Coronary artery (tissue), 2 donors: ENCODE measurements at regions not wholly inside any gene's neighbourhood (a gene's known extent, or its start where the extent isn't known, plus 50 kb on each side); places are given as distances from the start of the nearest gene placed in this dataset.
A peak's percentile ranks its signal among the peaks of the same experiment; 100 is the strongest.

ENCODE experiments used
- DNase-seq: peaks from one replicate; pipeline ENCODE4 v3.0.0-alpha.2; 2017; ENCODE audit warnings: low spot score
- H3K27ac ChIP-seq, 2 donors: fragments of 200-600 bp; sonication (generic); one replicate each; pipeline ENCODE4 v1.5.1; 2016 to 2019
- H3K4me3 ChIP-seq: fragments of 200-600 bp; sonication (generic); 2 replicates; pipeline ENCODE4 v1.5.1; 2016; ENCODE audit warnings: mild to moderate bottlenecking, moderate library complexity
- CTCF ChIP-seq: fragments of 200-600 bp; sonication (generic); IDR thresholded peaks from one replicate; pipeline ENCODE4 v1.5.1; 2019; ENCODE audit warnings: antibody characterized with exemption

- Histone ChIP-seq H3K4me3 (no peak overlapping the region), H3K27ac (no peak overlapping the region)
- TF ChIP-seq CTCF = no peak
- DNase-seq = no peak
Measured at GRCh38 chr1:4044967-4045366, 144.9 kb upstream of the C1orf174 start.

GRCh38 chr1:4045397-4046010 is 145.4 kb upstream of the C1orf174 start:
- H3K4me3 ChIP-seq = no peak overlapping the region
- no peak overlapping the region for H3K27ac ChIP-seq
- no peak for TF ChIP-seq CTCF
- DNase-seq = no peak

- Histone ChIP-seq H3K4me3 (no peak overlapping the region), H3K27ac (no peak overlapping the region)
- peak; percentile 65 for DNase-seq
- no peak for TF ChIP-seq CTCF
Measured at GRCh38 chr1:4046836-4047461, 146.9 kb upstream of the C1orf174 start.

GRCh38 chr1:4047666-4048065 is 147.6 kb upstream of the C1orf174 start:
- Histone ChIP-seq H3K27ac (no peak overlapping the region), H3K4me3 (no peak overlapping the region)
- DNase-seq = no peak
- no peak for TF ChIP-seq CTCF

GRCh38 chr1:4048076-4048475 is 148.0 kb upstream of the C1orf174 start:
- TF ChIP-seq CTCF = no peak
- Histone ChIP-seq H3K27ac (no peak overlapping the region), H3K4me3 (no peak overlapping the region)
- no peak for DNase-seq

GRCh38 chr1:4048921-4049320 is 148.8 kb upstream of the C1orf174 start:
- no peak overlapping the region for H3K4me3 ChIP-seq
- no peak overlapping the region for H3K27ac ChIP-seq
- DNase-seq = no peak
- no peak for TF ChIP-seq CTCF

- no peak for TF ChIP-seq CTCF
- DNase-seq = no peak
- H3K27ac ChIP-seq = no peak overlapping the region
Measured at GRCh38 chr1:4050998-4051397, 150.9 kb upstream of the C1orf174 start.

More at GRCh38 chr1:4050998-4051397, 150.9 kb upstream of the C1orf174 start:
- H3K4me3 ChIP-seq = no peak overlapping the region
